Naive thymus-derived CD8-positive, alpha-beta T cell (primary cell): ENCODE measurements at regions not wholly inside any gene's neighbourhood (a gene's known extent, or its start where the extent isn't known, plus 50 kb on each side); places are given as distances from the start of the nearest gene placed in this dataset.

ENCODE experiments used
- ATAC-seq, 2 donors: fragments of 150-1000 bp; cut with Tn5 transposase in 1 of 2; sonication (Bioruptor Pico), chemical (Tn5 transposase) in 1 of 2; 1 replicate in 1 of 2; 2 replicates in 1 of 2; pipeline ENCODE4 v1.10.0; 2021; ENCODE audit warnings: mild to moderate bottlenecking in 2 of 2, moderate library complexity in 2 of 2
- POLR2A ChIA-PET: fragments of 350-600 bp; sonication (Branson Sonifier 250); formaldehyde crosslinking; loops from one replicate; lab custom pipeline; 2021; ENCODE audit warnings: antibody characterized with exemption; lab: Charles Lee
- DNase-seq, 10 donors: peaks; one replicate each; pipeline versions ENCODE4 v3.0.0 to v3.0.0-alpha.2; 2020 to 2022
- H3K27ac Mint-ChIP-seq, 10 donors: one replicate each; pipeline ENCODE4 v1.8.0; 2020 to 2022; ENCODE audit warnings: mild to moderate bottlenecking in 10 of 10, mixed read lengths in 10 of 10, moderate library complexity in 4 of 10, inconsistent platforms in 1 of 10
- H3K27me3 Mint-ChIP-seq, 5 donors: one replicate each; pipeline ENCODE4 v1.8.0; 2021 to 2022; ENCODE audit warnings: mixed read lengths in 5 of 5
- H3K36me3 Mint-ChIP-seq, 3 donors: one replicate each; pipeline ENCODE4 v1.8.0; 2020 to 2022; ENCODE audit warnings: mixed read lengths in 3 of 3, mild to moderate bottlenecking in 2 of 3, inconsistent platforms in 1 of 3
- H3K4me1 Mint-ChIP-seq, 4 donors: one replicate each; pipeline ENCODE4 v1.8.0; 2021 to 2022; ENCODE audit warnings: mixed read lengths in 4 of 4
- H3K4me3 Mint-ChIP-seq, 10 donors: one replicate each; pipeline ENCODE4 v1.8.0; 2020 to 2022; ENCODE audit warnings: mild to moderate bottlenecking in 10 of 10, mixed read lengths in 10 of 10, moderate library complexity in 6 of 10, inconsistent platforms in 1 of 10
- H3K9me3 Mint-ChIP-seq, 9 donors: one replicate each; pipeline ENCODE4 v1.8.0; 2020 to 2022; ENCODE audit warnings: mixed read lengths in 9 of 9, mild to moderate bottlenecking in 3 of 9, inconsistent platforms in 1 of 9, moderate library complexity in 1 of 9

GRCh38 chr6:148109732-148110131, 232.9 kb upstream of the SASH1 start:
- peaks cover 2 to 23% (median 12%) of the 10 kb centered on the region in 5 donors for H3K27me3 Mint-ChIP-seq
- H3K4me3 Mint-ChIP-seq = no peak overlapping the region
- H3K27ac Mint-ChIP-seq = no peak overlapping the region
- H3K36me3 Mint-ChIP-seq = no peaks in the 10 kb centered on the region
- H3K9me3 Mint-ChIP-seq = peaks cover 0 to 9% (median 0%) of the 10 kb centered on the region in 9 donors
- no peak for ATAC-seq
- no peak for DNase-seq
- POLR2A ChIA-PET = no interaction called here
- no peaks in the 10 kb centered on the region for H3K4me1 Mint-ChIP-seq

GRCh38 chr6:148110925-148111324, 231.7 kb upstream of the SASH1 start:
- Mint-ChIP-seq H3K9me3 (peaks cover 0 to 9% (median 0%) of the 10 kb centered on the region in 9 donors), H3K27ac (no peak overlapping the region), H3K4me1 (no peaks in the 10 kb centered on the region), H3K4me3 (no peak overlapping the region), H3K36me3 (no peaks in the 10 kb centered on the region), H3K27me3 (peaks cover 2 to 27% (median 12%) of the 10 kb centered on the region in 5 donors)
- ATAC-seq (no peak), DNase-seq (no peak)
- POLR2A ChIA-PET = no interaction called here

- no peak overlapping the region for H3K4me3 Mint-ChIP-seq
- no peaks in the 10 kb centered on the region for H3K36me3 Mint-ChIP-seq
- H3K27me3 Mint-ChIP-seq = peaks cover 2 to 23% (median 10%) of the 10 kb centered on the region in 5 donors
- POLR2A ChIA-PET = no interaction called here
- H3K27ac Mint-ChIP-seq = no peak overlapping the region
- H3K4me1 Mint-ChIP-seq = no peaks in the 10 kb centered on the region
- DNase-seq (no peak), ATAC-seq (no peak)
- peaks cover 0 to 9% (median 0%) of the 10 kb centered on the region in 9 donors for H3K9me3 Mint-ChIP-seq
Measured at GRCh38 chr6:148112851-148113319, 229.8 kb upstream of the SASH1 start.

GRCh38 chr6:148116001-148116400, 226.6 kb upstream of the SASH1 start:
- POLR2A ChIA-PET = no interaction called here
- Mint-ChIP-seq H3K4me3 (no peak overlapping the region), H3K27ac (no peak overlapping the region), H3K36me3 (no peaks in the 10 kb centered on the region), H3K27me3 (peaks cover 0 to 12% (median 2%) of the 10 kb centered on the region in 5 donors), H3K4me1 (no peaks in the 10 kb centered on the region), H3K9me3 (no peaks in the 10 kb centered on the region)
- DNase-seq (no peak), ATAC-seq (no peak)

GRCh38 chr6:148118244-148118643, 224.4 kb upstream of the SASH1 start:
- no peak for ATAC-seq
- DNase-seq = no peak
- H3K4me3 Mint-ChIP-seq = no peak overlapping the region
- H3K4me1 Mint-ChIP-seq = no peaks in the 10 kb centered on the region
- H3K36me3 Mint-ChIP-seq = no peaks in the 10 kb centered on the region
- peaks cover 0 to 5% (median 0%) of the 10 kb centered on the region in 9 donors for H3K9me3 Mint-ChIP-seq
- POLR2A ChIA-PET = no interaction called here
- no peak overlapping the region for H3K27ac Mint-ChIP-seq
- peaks cover 0 to 14% (median under 1%) of the 10 kb centered on the region in 5 donors for H3K27me3 Mint-ChIP-seq

GRCh38 chr6:148128014-148128730, 214.5 kb upstream of the SASH1 start:
- Mint-ChIP-seq H3K36me3 (no peaks in the 10 kb centered on the region), H3K4me1 (no peaks in the 10 kb centered on the region), H3K27me3 (peaks cover 0 to 10% (median 6%) of the 10 kb centered on the region in 5 donors), H3K9me3 (no peaks in the 10 kb centered on the region), H3K27ac (no peak overlapping the region), H3K4me3 (no peak overlapping the region)
- DNase-seq (no peak), ATAC-seq (no peak)
- POLR2A ChIA-PET = no interaction called here

GRCh38 chr6:148134592-148134991, 208.0 kb upstream of the SASH1 start:
- ATAC-seq (no peak), DNase-seq (no peak)
- H3K27ac Mint-ChIP-seq = no peak overlapping the region
- POLR2A ChIA-PET = no interaction called here
- H3K4me3 Mint-ChIP-seq = no peak overlapping the region
- peaks cover 0 to 13% (median 3%) of the 10 kb centered on the region in 9 donors for H3K9me3 Mint-ChIP-seq
- peaks cover 2 to 23% (median 5%) of the 10 kb centered on the region in 5 donors for H3K27me3 Mint-ChIP-seq
- peaks cover 0 to 9% (median 5%) of the 10 kb centered on the region in 4 donors for H3K4me1 Mint-ChIP-seq
- no peaks in the 10 kb centered on the region for H3K36me3 Mint-ChIP-seq

GRCh38 chr6:148136586-148136985, 206.1 kb upstream of the SASH1 start:
- Mint-ChIP-seq H3K27me3 (peaks cover 1 to 13% (median 7%) of the 10 kb centered on the region in 5 donors), H3K4me1 (peaks cover 0 to 9% (median 5%) of the 10 kb centered on the region in 4 donors), H3K9me3 (peaks cover 0 to 13% (median 3%) of the 10 kb centered on the region in 9 donors), H3K4me3 (no peak overlapping the region), H3K27ac (no peak overlapping the region), H3K36me3 (no peaks in the 10 kb centered on the region)
- POLR2A ChIA-PET = no interaction called here
- no peak for ATAC-seq
- no peak for DNase-seq

GRCh38 chr6:148137652-148138051, 205.0 kb upstream of the SASH1 start:
- peaks cover 0 to 13% (median 3%) of the 10 kb centered on the region in 9 donors for H3K9me3 Mint-ChIP-seq
- POLR2A ChIA-PET = no interaction called here
- ATAC-seq = no peak
- H3K36me3 Mint-ChIP-seq = no peaks in the 10 kb centered on the region
- H3K4me1 Mint-ChIP-seq = peaks cover 0 to 9% (median 5%) of the 10 kb centered on the region in 4 donors
- H3K27me3 Mint-ChIP-seq = peaks cover 1 to 16% (median 7%) of the 10 kb centered on the region in 5 donors
- H3K4me3 Mint-ChIP-seq = no peak overlapping the region
- peak overlapping the region in 1 of 10 donors; percentile 17 for H3K27ac Mint-ChIP-seq
- no peak for DNase-seq

- DNase-seq (no peak), ATAC-seq (no peak)
- peaks cover 0 to 9% (median 5%) of the 10 kb centered on the region in 4 donors for H3K4me1 Mint-ChIP-seq
- POLR2A ChIA-PET = no interaction called here
- peak overlapping the region in 1 of 10 donors; percentile 16 for H3K27ac Mint-ChIP-seq
- H3K27me3 Mint-ChIP-seq = peaks cover 2 to 25% (median 12%) of the 10 kb centered on the region in 5 donors
- peaks cover 0 to 11% (median 3%) of the 10 kb centered on the region in 9 donors for H3K9me3 Mint-ChIP-seq
- H3K4me3 Mint-ChIP-seq = no peak overlapping the region
- no peaks in the 10 kb centered on the region for H3K36me3 Mint-ChIP-seq
Measured at GRCh38 chr6:148138573-148138972, 204.1 kb upstream of the SASH1 start.

GRCh38 chr6:148140772-148141557, 201.7 kb upstream of the SASH1 start:
- no peak overlapping the region for H3K4me3 Mint-ChIP-seq
- no peak overlapping the region for H3K27ac Mint-ChIP-seq
- DNase-seq (no peak), ATAC-seq (no peak)
- no peaks in the 10 kb centered on the region for H3K36me3 Mint-ChIP-seq
- peaks cover under 1 to 9% (median 5%) of the 10 kb centered on the region in 4 donors for H3K4me1 Mint-ChIP-seq
- peaks cover 1 to 18% (median 13%) of the 10 kb centered on the region in 5 donors for H3K27me3 Mint-ChIP-seq
- H3K9me3 Mint-ChIP-seq = peaks cover 0 to 9% (median 3%) of the 10 kb centered on the region in 9 donors
- POLR2A ChIA-PET = no interaction called here

GRCh38 chr6:148142821-148143220, 199.8 kb upstream of the SASH1 start:
- H3K9me3 Mint-ChIP-seq = peaks cover 0 to 2% (median 0%) of the 10 kb centered on the region in 9 donors
- H3K4me1 Mint-ChIP-seq = peaks cover 5 to 16% (median 13%) of the 10 kb centered on the region in 4 donors
- H3K27me3 Mint-ChIP-seq = peaks cover 1 to 18% (median 13%) of the 10 kb centered on the region in 5 donors
- ATAC-seq (no peak), DNase-seq (no peak)
- H3K36me3 Mint-ChIP-seq = no peaks in the 10 kb centered on the region
- POLR2A ChIA-PET = no interaction called here
- no peak overlapping the region for H3K4me3 Mint-ChIP-seq
- H3K27ac Mint-ChIP-seq = no peak overlapping the region

GRCh38 chr6:148143771-148144170, 198.9 kb upstream of the SASH1 start:
- POLR2A ChIA-PET = no interaction called here
- H3K27ac Mint-ChIP-seq = no peak overlapping the region
- ATAC-seq (no peak), DNase-seq (no peak)
- peaks cover 3 to 11% (median 10%) of the 10 kb centered on the region in 4 donors for H3K4me1 Mint-ChIP-seq
- no peaks in the 10 kb centered on the region for H3K36me3 Mint-ChIP-seq
- H3K9me3 Mint-ChIP-seq = no peaks in the 10 kb centered on the region
- H3K4me3 Mint-ChIP-seq = no peak overlapping the region
- peaks cover 1 to 18% (median 13%) of the 10 kb centered on the region in 5 donors for H3K27me3 Mint-ChIP-seq
